Nephron progenitor cell (in vitro differentiated cells): ENCODE measurements at regions not wholly inside any gene's neighbourhood (a gene's known extent, or its start where the extent isn't known, plus 50 kb on each side); places are given as distances from the start of the nearest gene placed in this dataset.
A peak's percentile ranks its signal among the peaks of the same experiment; 100 is the strongest.
"Not testable (repeated sequence)": the region's sequence is repeated elsewhere in the genome, so short reads cannot be mapped to it uniquely, and the experiment has no call there.

Experiments used
- DNase-seq: peaks from one replicate; pipeline ENCODE4 v3.0.0; 2021
- H3K27ac Mint-ChIP-seq: 2 replicates; pipeline ENCODE4 v1.8.0; 2021; ENCODE audit warnings: mild to moderate bottlenecking, moderate library complexity, mixed read lengths
- H3K27me3 Mint-ChIP-seq: 2 replicates; pipeline ENCODE4 v1.8.0; 2021; ENCODE audit warnings: mild to moderate bottlenecking, low read depth, mixed read lengths; ENCODE audit not compliant: poor library complexity
- H3K36me3 Mint-ChIP-seq: 2 replicates; pipeline ENCODE4 v1.8.0; 2021; ENCODE audit warnings: low read depth, mixed read lengths
- H3K4me1 Mint-ChIP-seq: 2 replicates; pipeline ENCODE4 v1.8.0; 2021; ENCODE audit warnings: mixed read lengths
- H3K4me3 Mint-ChIP-seq: 2 replicates; pipeline ENCODE4 v1.8.0; 2021; ENCODE audit warnings: mild to moderate bottlenecking, moderate library complexity, mixed read lengths
- H3K9me3 Mint-ChIP-seq: 2 replicates; pipeline ENCODE4 v1.8.0; 2021; ENCODE audit warnings: mild to moderate bottlenecking, moderate library complexity, mixed read lengths
- CTCF ChIP-seq: fragments of 200-600 bp; sonication (generic); IDR thresholded peaks from 2 replicates; pipeline ENCODE4 v1.5.0; 2021; ENCODE audit warnings: antibody characterized with exemption

- TF ChIP-seq CTCF, result no peak
- Mint-ChIP-seq H3K27ac (no peak overlapping the region), H3K27me3 (no peaks in the 10 kb centered on the region), H3K9me3 (peaks cover 41% of the 10 kb centered on the region), H3K4me3 (no peak overlapping the region), H3K36me3 (peaks cover 33% of the 10 kb centered on the region), H3K4me1 (peaks cover 28% of the 10 kb centered on the region)
- DNase-seq, result no peak
Measured at GRCh38 chr5:125457617-125458016, 711.2 kb upstream of the ZNF608 start.

GRCh38 chr5:125458949-125459348, 712.5 kb upstream of the ZNF608 start:
- not testable (repeated sequence) for H3K4me3 Mint-ChIP-seq, H3K27me3 Mint-ChIP-seq, DNase-seq, H3K27ac Mint-ChIP-seq
- peaks cover 31% of the 10 kb centered on the region for H3K4me1 Mint-ChIP-seq
- H3K36me3 Mint-ChIP-seq, result peaks cover 29% of the 10 kb centered on the region
- H3K9me3 Mint-ChIP-seq, result peaks cover 35% of the 10 kb centered on the region

GRCh38 chr5:125461641-125462072, 715.2 kb upstream of the ZNF608 start:
- peaks cover 23% of the 10 kb centered on the region for H3K4me1 Mint-ChIP-seq
- no peak overlapping the region for H3K4me3 Mint-ChIP-seq
- TF ChIP-seq CTCF, result no peak
- H3K27me3 Mint-ChIP-seq, result no peaks in the 10 kb centered on the region
- no peak for DNase-seq
- no peak overlapping the region for H3K27ac Mint-ChIP-seq
- H3K36me3 Mint-ChIP-seq, result peaks cover 22% of the 10 kb centered on the region
- peaks cover 30% of the 10 kb centered on the region for H3K9me3 Mint-ChIP-seq

GRCh38 chr5:125463466-125464092, 717.1 kb upstream of the ZNF608 start:
- no peak for DNase-seq
- H3K36me3 Mint-ChIP-seq, result peaks cover 13% of the 10 kb centered on the region
- no peak overlapping the region for H3K4me3 Mint-ChIP-seq
- TF ChIP-seq CTCF, result no peak
- peaks cover 23% of the 10 kb centered on the region for H3K4me1 Mint-ChIP-seq
- H3K27me3 Mint-ChIP-seq, result no peaks in the 10 kb centered on the region
- H3K9me3 Mint-ChIP-seq, result peaks cover 13% of the 10 kb centered on the region
- no peak overlapping the region for H3K27ac Mint-ChIP-seq

- H3K9me3 Mint-ChIP-seq, result no peaks in the 10 kb centered on the region
- TF ChIP-seq CTCF, result no peak
- no peak for DNase-seq
- no peaks in the 10 kb centered on the region for H3K27me3 Mint-ChIP-seq
- no peak overlapping the region for H3K27ac Mint-ChIP-seq
- H3K4me1 Mint-ChIP-seq, result peaks cover 23% of the 10 kb centered on the region
- no peaks in the 10 kb centered on the region for H3K36me3 Mint-ChIP-seq
- H3K4me3 Mint-ChIP-seq, result no peak overlapping the region
Measured at GRCh38 chr5:125464847-125465432, 718.5 kb upstream of the ZNF608 start.

- no peak for DNase-seq
- Mint-ChIP-seq H3K36me3 (no peaks in the 10 kb centered on the region), H3K9me3 (no peaks in the 10 kb centered on the region), H3K27me3 (no peaks in the 10 kb centered on the region), H3K27ac (peak overlapping the region; percentile 49), H3K4me3 (no peak overlapping the region), H3K4me1 (peaks cover 19% of the 10 kb centered on the region)
- TF ChIP-seq CTCF, result no peak
Measured at GRCh38 chr5:125465703-125466102, 719.3 kb upstream of the ZNF608 start.
